ENCODE measurements at regions not wholly inside any gene's neighbourhood (a gene's known extent, or its start where the extent isn't known, plus 50 kb on each side); places are given as distances from the start of the nearest gene placed in this dataset.

- Histone ChIP-seq H3K9ac (replicated peaks in 1 of 4; ENCODE audit: extremely low read depth in 1 of 4, low read depth in 3 of 4, low read length in 3 of 4) (no peak overlapping the region), H3K79me2 (ENCODE audit: control insufficient read depth in 1 of 2, insufficient read depth in 2 of 2, low read length in 2 of 2) (no peaks in the 10 kb centered on the region), H2BK20ac (ENCODE audit: low read length) (no peak overlapping the region), H3K27ac (ENCODE audit: low read depth, low read length) (no peak overlapping the region), H4K5ac (ENCODE audit: insufficient read length, low read depth, low read length) (no peak overlapping the region), H3K56ac (replicated peaks; ENCODE audit: insufficient read length, low read depth, low read length) (no peak overlapping the region), H2BK120ac (replicated peaks; ENCODE audit: low read depth, low read length) (no peak overlapping the region), H4K91ac (replicated peaks; ENCODE audit: insufficient read length, low read length) (no peak overlapping the region), H2BK5ac (ENCODE audit: low read depth, low read length) (no peak overlapping the region), H3K4me2 (ENCODE audit: insufficient read depth in 1 of 2, low read depth in 2 of 2, low read length in 2 of 2) (no peak overlapping the region), H3K79me1 (ENCODE audit: low read depth, low read length) (no peaks in the 10 kb centered on the region), H4K8ac (ENCODE audit: extremely low read depth, insufficient read depth, low read length) (no peak overlapping the region), H3K18ac (ENCODE audit: extremely low read depth, low read length) (no peak overlapping the region), H4K20me1 (replicated peaks in 1 of 2; ENCODE audit: control insufficient read depth in 1 of 2, insufficient read depth in 2 of 2, low read length in 2 of 2) (no peaks in the 10 kb centered on the region), H3K4ac (replicated peaks; ENCODE audit: insufficient read length, low read depth, low read length) (no peak overlapping the region), H2AFZ (ENCODE audit: low read length) (no peak overlapping the region), H3K23me2 (ENCODE audit: low read depth, low read length) (no peaks in the 10 kb centered on the region), H3K23ac (ENCODE audit: insufficient read length) (no peak overlapping the region), H3K4me3 (ENCODE audit: extremely low read depth in 1 of 4, insufficient read depth in 2 of 4, low read depth in 3 of 4, low read length in 4 of 4) (no peak overlapping the region), H3K4me1 (replicated peaks in 1 of 4; ENCODE audit: control insufficient read depth in 3 of 4, insufficient read depth in 4 of 4, low read length in 3 of 4) (no peaks in the 10 kb centered on the region), H2AK5ac (ENCODE audit: low read depth, low read length) (no peak overlapping the region), H2BK15ac (ENCODE audit: low read length) (no peak overlapping the region), H3K14ac (ENCODE audit: insufficient read length) (no peak overlapping the region), H3K27me3 (replicated peaks in 1 of 4; ENCODE audit: control insufficient read depth in 3 of 4, extremely low read depth in 1 of 4, insufficient read depth in 3 of 4, low read length in 3 of 4) (no peaks in the 10 kb centered on the region), H3K9me3 (ENCODE audit: insufficient read depth in 2 of 2, low read depth in 1 of 2, low read length in 1 of 2) (no peaks in the 10 kb centered on the region), H2BK12ac (ENCODE audit: low read depth, low read length) (no peak overlapping the region), H3K36me3 (ENCODE audit: control insufficient read depth in 2 of 4, insufficient read depth in 4 of 4, low read length in 3 of 4) (no peaks in the 10 kb centered on the region)
- ChIA-PET POLR2A (ENCODE audit: partially characterized antibody) (no interaction called here), CTCF (ENCODE audit: partially characterized antibody) (interaction anchor here (0.6 kb wide), 1 partner anchor 11 kb away, joined by 3 read pairs; no protein-coding TSS in a partner anchor)
- TF ChIP-seq BRCA1 (IDR thresholded peaks at IDR 0.05; ENCODE audit: low read depth, low read length): no peak
- FAIRE-seq (no peak), DNase-seq (ENCODE audit: low read depth in 1 of 2, low spot score in 2 of 2) (no peak)
- whole genome bisulfite sequencing, 2 experiments (ENCODE audit: extremely low coverage in 1 of 2, insufficient coverage in 1 of 2, insufficient read length in 1 of 2, insufficient replicate concordance in 2 of 2, low coverage in 1 of 2, low lambda C conversion rate in 2 of 2, missing lambda C conversion rate in 1 of 2): 95% methylated on average over 2 of the region's 2 CpGs; no CpG with 5 or more reads in 1 of the 2 experiments
Measured at GRCh38 chr21:21606041-21606440, 607.8 kb downstream of the NCAM2 start.

Measured in H1 (cell line).